Prostate gland (tissue), 2 donors: ENCODE measurements at regions not wholly inside any gene's neighbourhood (a gene's known extent, or its start where the extent isn't known, plus 50 kb on each side); places are given as distances from the start of the nearest gene placed in this dataset.

ENCODE experiments used
- DNase-seq: peaks from one replicate; pipeline ENCODE4 v3.0.0-alpha.2; 2019; ENCODE audit warnings: low spot score
- H3K27ac ChIP-seq, 2 donors: fragments of 200-600 bp; sonication (generic); 2 replicates each; pipeline ENCODE4 v1.5.1; 2017 to 2019
- H3K27me3 ChIP-seq: fragments of 200-600 bp; sonication (generic); replicated peaks from 2 replicates; pipeline ENCODE4 v1.5.1; 2019; ENCODE audit not compliant: insufficient read depth
- H3K36me3 ChIP-seq, 2 donors: fragments of 200-600 bp; sonication (generic); 1 replicate in 1 of 2; 2 replicates in 1 of 2; pipeline versions ENCODE4 v1.5.1 to v1.8.1; 2017 to 2019
- H3K4me1 ChIP-seq: fragments of 200-600 bp; sonication (generic); replicated peaks from 2 replicates; pipeline ENCODE4 v1.5.1; 2019
- H3K4me3 ChIP-seq, 2 donors: fragments of 200-600 bp; sonication (generic); 2 replicates each; pipeline ENCODE4 v1.5.1; 2017 to 2019
- H3K9me3 ChIP-seq: fragments of 200-600 bp; sonication (generic); 2 replicates; pipeline ENCODE4 v1.5.1; 2017
- CTCF ChIP-seq, 4 experiments: fragments of 200-600 bp in 2 of 4; fragments of 450-650 bp in 2 of 4; sonication (generic) in 2 of 4; IDR thresholded peaks; 1 replicate in 3 of 4; 2 replicates in 1 of 4; pipeline ENCODE4 v1.5.1; 2016 to 2019; ENCODE audit warnings: antibody characterized with exemption in 4 of 4, mild to moderate bottlenecking in 2 of 4, moderate library complexity in 2 of 4
- POLR2A ChIP-seq: fragments of 450-650 bp; IDR thresholded peaks from one replicate; pipeline ENCODE4 v1.6.1; 2016; ENCODE audit warnings: antibody characterized with exemption, mild to moderate bottlenecking
- POLR2AphosphoS5 ChIP-seq: sonication (generic); formaldehyde crosslinking; IDR thresholded peaks from one replicate; pipeline ENCODE4 v1.6.1; 2017; ENCODE audit warnings: antibody characterized with exemption
- WGBS: methylation state at CpG from one replicate; pipeline ENCODE4 v1.1.5; 2018; 5-methylcytosine and 5-hydroxymethylcytosine counted together
- intact Hi-C: fragments of 100-400 bp; cut with DNase I; formaldehyde crosslinking; loops from one replicate; pipeline ENCODE4 v1.14.2; 2022

GRCh38 chr3:35383719-35384555 lies 255.4 kb upstream of the ARPP21 start:
- no peak overlapping the region for H3K4me3 ChIP-seq
- no peak for DNase-seq
- no peaks in the 10 kb centered on the region for H3K27me3 ChIP-seq
- intact Hi-C loops = no loop called here
- no peaks in the 10 kb centered on the region for H3K36me3 ChIP-seq
- WGBS = 57% methylated on average over 8 of the region's 8 CpGs
- TF ChIP-seq CTCF (IDR thresholded peaks at IDR 0.05) (no peak), POLR2AphosphoS5 (no peak), POLR2A (no peak)
- no peaks in the 10 kb centered on the region for H3K9me3 ChIP-seq
- H3K27ac ChIP-seq = no peak overlapping the region
- no peaks in the 10 kb centered on the region for H3K4me1 ChIP-seq

GRCh38 chr3:35385271-35385670 lies 254.1 kb upstream of the ARPP21 start:
- Histone ChIP-seq H3K27ac (no peak overlapping the region), H3K36me3 (no peaks in the 10 kb centered on the region), H3K9me3 (no peaks in the 10 kb centered on the region), H3K4me1 (no peaks in the 10 kb centered on the region), H3K27me3 (no peaks in the 10 kb centered on the region), H3K4me3 (no peak overlapping the region)
- intact Hi-C loops = no loop called here
- TF ChIP-seq POLR2A (no peak), CTCF (IDR thresholded peaks at IDR 0.05) (no peak), POLR2AphosphoS5 (no peak)
- no peak for DNase-seq

GRCh38 chr3:35389907-35390306 lies 249.4 kb upstream of the ARPP21 start:
- H3K36me3 ChIP-seq = no peaks in the 10 kb centered on the region

GRCh38 chr3:35392187-35392586 lies 247.1 kb upstream of the ARPP21 start:
- Histone ChIP-seq H3K27ac (no peak overlapping the region), H3K36me3 (no peaks in the 10 kb centered on the region), H3K27me3 (no peaks in the 10 kb centered on the region), H3K4me3 (no peak overlapping the region), H3K9me3 (no peaks in the 10 kb centered on the region), H3K4me1 (no peaks in the 10 kb centered on the region)
- 83% methylated on average over 4 of the region's 4 CpGs for WGBS
- no peak for TF ChIP-seq POLR2A
- TF ChIP-seq POLR2AphosphoS5 = no peak
- TF ChIP-seq CTCF (IDR thresholded peaks at IDR 0.05) = no peak
- DNase-seq = no peak
- intact Hi-C loops = no loop called here

More at GRCh38 chr3:35389907-35390306, 249.4 kb upstream of the ARPP21 start:
- H3K27ac ChIP-seq = no peak overlapping the region
- H3K9me3 ChIP-seq = no peaks in the 10 kb centered on the region
- TF ChIP-seq CTCF (IDR thresholded peaks at IDR 0.05) (no peak), POLR2AphosphoS5 (no peak), POLR2A (no peak)
- no peaks in the 10 kb centered on the region for H3K27me3 ChIP-seq
- 34% methylated on average over 2 of the region's 2 CpGs for WGBS
- H3K4me3 ChIP-seq = no peak overlapping the region
- DNase-seq = no peak
- intact Hi-C loops = no loop called here
- no peaks in the 10 kb centered on the region for H3K4me1 ChIP-seq
